GM10248 (cell line): ENCODE measurements at regions not wholly inside any gene's neighbourhood (a gene's known extent, or its start where the extent isn't known, plus 50 kb on each side); places are given as distances from the start of the nearest gene placed in this dataset.

Experiments used
- CTCF ChIA-PET: fragments of 300-600 bp; sonication (Branson Sonifier 250); formaldehyde crosslinking; extraction: SDS; loops from one replicate; lab custom pipeline; 2021; ENCODE audit warnings: antibody characterized with exemption; lab: Yijun Ruan, JAX
- POLR2A ChIA-PET: fragments of 350-650 bp; sonication (Branson Sonifier 250); formaldehyde crosslinking; extraction: SDS; loops from one replicate; lab custom pipeline; 2020; ENCODE audit warnings: antibody characterized with exemption; lab: Yijun Ruan, JAX
- DNase-seq: peaks from one replicate; pipeline ENCODE4 v3.0.0; 2012; ENCODE audit errors: extremely low spot score
- TF ChIP-seq, protein P1 (sequence below): IDR thresholded peaks from 2 replicates; pipeline ENCODE4 v1.5.1; 2012; ENCODE audit warnings: mild to moderate bottlenecking, low read depth; ENCODE audit errors: extremely low read depth, missing control alignments, control extremely low read depth

GRCh38 chr2:150312271-150312670, 175.2 kb downstream of the RND3 start:
- TF ChIP-seq, protein P1, sequence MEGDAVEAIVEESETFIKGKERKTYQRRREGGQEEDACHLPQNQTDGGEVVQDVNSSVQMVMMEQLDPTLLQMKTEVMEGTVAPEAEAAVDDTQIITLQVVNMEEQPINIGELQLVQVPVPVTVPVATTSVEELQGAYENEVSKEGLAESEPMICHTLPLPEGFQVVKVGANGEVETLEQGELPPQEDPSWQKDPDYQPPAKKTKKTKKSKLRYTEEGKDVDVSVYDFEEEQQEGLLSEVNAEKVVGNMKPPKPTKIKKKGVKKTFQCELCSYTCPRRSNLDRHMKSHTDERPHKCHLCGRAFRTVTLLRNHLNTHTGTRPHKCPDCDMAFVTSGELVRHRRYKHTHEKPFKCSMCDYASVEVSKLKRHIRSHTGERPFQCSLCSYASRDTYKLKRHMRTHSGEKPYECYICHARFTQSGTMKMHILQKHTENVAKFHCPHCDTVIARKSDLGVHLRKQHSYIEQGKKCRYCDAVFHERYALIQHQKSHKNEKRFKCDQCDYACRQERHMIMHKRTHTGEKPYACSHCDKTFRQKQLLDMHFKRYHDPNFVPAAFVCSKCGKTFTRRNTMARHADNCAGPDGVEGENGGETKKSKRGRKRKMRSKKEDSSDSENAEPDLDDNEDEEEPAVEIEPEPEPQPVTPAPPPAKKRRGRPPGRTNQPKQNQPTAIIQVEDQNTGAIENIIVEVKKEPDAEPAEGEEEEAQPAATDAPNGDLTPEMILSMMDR, result no peak
- POLR2A ChIA-PET, result no interaction called here
- CTCF ChIA-PET, result no interaction called here
- no peak for DNase-seq

DNA sequence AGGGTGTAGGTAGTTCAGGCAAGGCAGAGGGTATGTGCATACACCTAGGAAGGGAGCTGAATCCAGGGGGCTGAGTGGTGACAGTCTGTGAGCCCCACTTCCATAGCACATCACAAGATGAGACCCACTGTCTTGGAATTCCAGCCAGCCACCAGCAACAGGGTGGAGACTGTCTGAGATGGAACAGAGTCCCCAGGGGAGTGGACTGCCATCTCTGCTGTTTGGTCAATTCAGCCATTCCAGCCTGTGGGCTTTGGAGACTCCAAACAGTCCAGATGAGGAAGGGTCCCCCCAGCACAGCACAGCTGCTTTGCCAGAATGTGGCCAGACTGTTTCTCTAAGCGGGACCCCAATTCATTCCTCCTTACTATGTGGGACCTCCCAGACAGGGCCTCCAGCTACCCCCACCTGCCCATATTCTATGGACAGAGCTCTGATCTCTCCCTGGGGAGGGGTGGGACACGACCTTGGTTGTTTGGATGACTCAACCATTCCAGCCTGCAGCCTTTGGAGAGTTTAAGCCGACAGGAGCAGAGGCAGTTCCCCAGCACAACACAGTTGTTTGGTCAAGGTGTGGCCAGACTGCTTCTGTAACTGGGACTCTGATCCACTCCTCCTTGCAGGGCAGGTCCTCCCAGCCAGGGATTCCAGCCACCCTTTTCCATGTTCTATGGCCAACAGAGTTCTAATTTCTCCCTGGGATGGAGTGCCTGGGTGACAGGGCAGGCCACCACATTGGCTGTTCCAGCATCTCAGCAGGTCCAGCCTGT, 178.0 kb downstream of the RND3 start:
- CTCF ChIA-PET, result interaction anchor here (1.5 kb wide), 1 partner anchor 26 kb away, joined by 3 read pairs; no protein-coding TSS in a partner anchor
- no peak for DNase-seq
- TF ChIP-seq, protein P1, result no peak
- POLR2A ChIA-PET, result no interaction called here

DNA sequence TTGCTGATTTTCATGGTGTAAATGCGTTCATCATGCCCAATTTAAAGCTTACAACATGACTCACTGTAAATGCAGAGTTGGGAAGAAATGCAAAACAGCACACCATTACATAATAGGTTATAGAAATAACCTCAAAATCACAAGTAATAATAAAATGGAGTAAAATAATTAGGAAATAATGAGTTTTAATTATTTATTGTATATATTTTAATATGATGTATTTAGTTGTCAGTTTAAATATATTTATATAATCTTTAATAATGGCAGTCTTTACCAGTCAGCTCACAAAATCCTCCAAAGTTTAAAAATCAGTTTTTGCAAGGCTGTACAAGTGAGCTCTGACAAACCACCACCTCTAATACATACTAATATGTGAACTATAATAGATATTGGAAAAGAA, 180.2 kb downstream of the RND3 start:
- TF ChIP-seq, protein P1, result no peak
- CTCF ChIA-PET, result no interaction called here
- POLR2A ChIA-PET, result no interaction called here
- no peak for DNase-seq

DNA sequence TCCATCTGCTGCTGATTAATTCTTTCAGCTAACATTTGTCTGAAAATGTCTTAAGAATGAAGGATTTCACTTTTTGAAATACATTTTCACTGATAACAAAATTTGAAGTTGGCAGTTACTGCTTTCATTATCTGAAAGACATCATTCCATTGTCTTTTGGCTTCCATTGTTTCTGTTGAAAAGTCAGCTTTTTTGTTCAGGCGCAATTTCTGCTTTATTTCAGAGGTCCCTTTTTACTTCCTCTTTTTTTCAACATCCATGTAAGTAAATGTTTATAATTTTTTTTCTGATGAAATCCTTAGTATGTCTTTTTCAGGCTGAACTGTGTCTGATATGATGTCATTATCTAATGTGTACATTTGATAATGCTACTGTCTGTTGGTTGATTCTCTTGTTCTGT, 184.2 kb downstream of the RND3 start:
- POLR2A ChIA-PET, result no interaction called here
- TF ChIP-seq, protein P1, result no peak
- DNase-seq, result no peak
- CTCF ChIA-PET, result interaction anchor here (1.3 kb wide), 1 partner anchor 29 kb away, joined by 3 read pairs; no protein-coding TSS in a partner anchor

GRCh38 chr2:150298571-150299305, 188.7 kb downstream of the RND3 start:
- CTCF ChIA-PET, result no interaction called here
- TF ChIP-seq, protein P1, result no peak
- POLR2A ChIA-PET, result no interaction called here
- DNase-seq, result no peak

GRCh38 chr2:150296770-150297546, 190.5 kb downstream of the RND3 start:
- TF ChIP-seq, protein P1, result no peak
- POLR2A ChIA-PET, result no interaction called here
- CTCF ChIA-PET, result no interaction called here
- no peak for DNase-seq
